ENCODE measurements at regions not wholly inside any gene's neighbourhood (a gene's known extent, or its start where the extent isn't known, plus 50 kb on each side); places are given as distances from the start of the nearest gene placed in this dataset.

DNA sequence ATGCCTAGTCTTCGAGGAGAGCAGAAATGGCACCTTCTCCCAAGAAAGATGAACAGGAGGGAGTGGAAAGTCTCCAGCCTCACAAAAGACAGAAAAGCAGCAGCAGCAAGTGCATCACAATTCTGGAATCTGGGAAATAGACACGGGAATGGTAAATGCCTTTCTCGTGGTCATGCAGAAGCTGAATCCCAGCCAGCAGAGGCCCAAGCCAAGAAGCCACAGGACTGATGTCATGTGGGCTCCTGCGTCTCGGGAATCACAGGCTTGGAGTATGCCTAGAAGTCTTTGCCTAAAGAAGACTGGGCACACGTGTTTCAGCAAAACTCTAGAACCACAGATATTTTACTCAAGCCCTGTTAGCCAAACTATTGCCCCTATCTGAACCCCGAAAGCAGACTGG, 260.3 kb upstream of the PLD5 start:
- no peaks in the 10 kb centered on the region for H3K9me3 ChIP-seq (replicated peaks in 1 of 2; ENCODE audit: control insufficient read depth in 2 of 2, insufficient read depth in 1 of 2, low read depth in 1 of 2, low read length in 2 of 2)
- no peaks in the 10 kb centered on the region for H3K27me3 ChIP-seq (ENCODE audit: control insufficient read depth in 3 of 3, insufficient read depth in 3 of 3, low read depth in 1 of 3, low read length in 3 of 3)
- H3K27ac ChIP-seq (replicated peaks; ENCODE audit: low read length) = no peak overlapping the region
- no peak overlapping the region for H4K91ac ChIP-seq (ENCODE audit: low read depth, low read length, poor library complexity)
- H3K4ac ChIP-seq (ENCODE audit: low read length) = no peak overlapping the region
- no peaks in the 10 kb centered on the region for H3K79me1 ChIP-seq (ENCODE audit: low read depth, low read length)
- H2BK12ac ChIP-seq (ENCODE audit: low read length) = no peak overlapping the region
- peaks cover 3 to 4% of the 10 kb centered on the region in 2 donors for H3K4me1 ChIP-seq (ENCODE audit: control insufficient read depth in 2 of 2, insufficient read depth in 1 of 2, low read depth in 1 of 2, low read length in 2 of 2)
- H3K18ac ChIP-seq (ENCODE audit: low read length) = no peak overlapping the region
- no peak overlapping the region for H3K4me3 ChIP-seq (ENCODE audit: low read length in 2 of 2)
- no peak overlapping the region for H3K9ac ChIP-seq (ENCODE audit: low read depth, low read length, poor library complexity)
- H3K14ac ChIP-seq (ENCODE audit: low read length) = no peak overlapping the region
- H3K23ac ChIP-seq (ENCODE audit: low read depth, low read length, poor library complexity) = no peak overlapping the region
- H3K36me3 ChIP-seq (replicated peaks in 1 of 2; ENCODE audit: control insufficient read depth in 2 of 2, insufficient read depth in 2 of 2, low read length in 2 of 2) = no peaks in the 10 kb centered on the region
- H2BK120ac ChIP-seq (ENCODE audit: low read depth, low read length) = no peak overlapping the region
- no peak overlapping the region for H2BK5ac ChIP-seq (ENCODE audit: low read length)
- no peak overlapping the region for H3K4me2 ChIP-seq (ENCODE audit: insufficient read depth, low read length, poor library complexity, severe bottlenecking)
- WGBS, 2 donors (ENCODE audit: extremely low coverage in 2 of 2, insufficient read length in 2 of 2, insufficient replicate concordance in 1 of 2) = no CpG with 5 or more reads among the region's 7 CpGs
- H2AK5ac ChIP-seq (ENCODE audit: low read depth, low read length) = no peak overlapping the region
- H2BK15ac ChIP-seq (ENCODE audit: low read length) = no peak overlapping the region
- DNase-seq (ENCODE audit: low spot score) = no peak
- H2AFZ ChIP-seq (ENCODE audit: low read length) = no peak overlapping the region
- no peak overlapping the region for H4K8ac ChIP-seq (ENCODE audit: low read depth, low read length)

DNA sequence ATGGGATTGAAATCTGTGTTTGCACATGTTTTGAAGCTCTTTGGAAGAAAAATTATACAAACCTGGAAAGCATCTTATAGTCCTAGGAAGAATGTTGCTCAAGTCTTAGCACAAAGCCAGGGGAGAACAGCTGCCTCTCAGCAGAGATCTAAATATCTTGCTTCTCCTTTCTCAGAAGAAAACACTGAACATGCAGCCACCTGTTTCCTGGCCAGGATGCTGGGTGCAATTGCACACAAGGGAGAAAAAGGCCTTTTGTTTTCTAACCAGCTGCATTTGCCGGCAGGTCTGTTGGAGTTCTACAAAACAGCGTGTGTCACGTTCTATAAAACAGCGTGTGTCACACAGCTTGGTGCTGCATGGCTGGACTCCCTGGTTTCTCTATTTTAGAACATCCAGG, 259.6 kb upstream of the PLD5 start:
- no peak overlapping the region for H3K4me2 ChIP-seq (ENCODE audit: insufficient read depth, low read length, poor library complexity, severe bottlenecking)
- H4K91ac ChIP-seq (ENCODE audit: low read depth, low read length, poor library complexity) = no peak overlapping the region
- H3K9me3 ChIP-seq (replicated peaks in 1 of 2; ENCODE audit: control insufficient read depth in 2 of 2, insufficient read depth in 1 of 2, low read depth in 1 of 2, low read length in 2 of 2) = no peaks in the 10 kb centered on the region
- H3K4me1 ChIP-seq (ENCODE audit: control insufficient read depth in 2 of 2, insufficient read depth in 1 of 2, low read depth in 1 of 2, low read length in 2 of 2) = peaks cover 3 to 4% of the 10 kb centered on the region in 2 donors
- no peak overlapping the region for H2BK5ac ChIP-seq (ENCODE audit: low read length)
- no peak overlapping the region for H3K4ac ChIP-seq (ENCODE audit: low read length)
- no peak overlapping the region for H2BK15ac ChIP-seq (ENCODE audit: low read length)
- peak overlapping the region; percentile 14 for H3K27ac ChIP-seq (replicated peaks; ENCODE audit: low read length)
- H2AK5ac ChIP-seq (ENCODE audit: low read depth, low read length) = no peak overlapping the region
- no peak overlapping the region for H3K9ac ChIP-seq (ENCODE audit: low read depth, low read length, poor library complexity)
- no peak overlapping the region for H3K23ac ChIP-seq (ENCODE audit: low read depth, low read length, poor library complexity)
- no peak overlapping the region for H4K8ac ChIP-seq (ENCODE audit: low read depth, low read length)
- no peak overlapping the region for H2AFZ ChIP-seq (ENCODE audit: low read length)
- WGBS, 2 donors (ENCODE audit: extremely low coverage in 2 of 2, insufficient read length in 2 of 2, insufficient replicate concordance in 1 of 2) = no CpG with 5 or more reads among the region's 4 CpGs
- H2BK12ac ChIP-seq (ENCODE audit: low read length) = no peak overlapping the region
- no peak overlapping the region for H3K4me3 ChIP-seq (ENCODE audit: low read length in 2 of 2)
- H3K36me3 ChIP-seq (replicated peaks in 1 of 2; ENCODE audit: control insufficient read depth in 2 of 2, insufficient read depth in 2 of 2, low read length in 2 of 2) = no peaks in the 10 kb centered on the region
- H3K79me1 ChIP-seq (ENCODE audit: low read depth, low read length) = no peaks in the 10 kb centered on the region
- no peak overlapping the region for H3K18ac ChIP-seq (ENCODE audit: low read length)
- DNase-seq (ENCODE audit: low spot score) = peak; percentile 14
- no peak overlapping the region for H3K14ac ChIP-seq (ENCODE audit: low read length)
- H3K27me3 ChIP-seq (ENCODE audit: control insufficient read depth in 3 of 3, insufficient read depth in 3 of 3, low read depth in 1 of 3, low read length in 3 of 3) = no peaks in the 10 kb centered on the region
- no peak overlapping the region for H2BK120ac ChIP-seq (ENCODE audit: low read depth, low read length)

DNA sequence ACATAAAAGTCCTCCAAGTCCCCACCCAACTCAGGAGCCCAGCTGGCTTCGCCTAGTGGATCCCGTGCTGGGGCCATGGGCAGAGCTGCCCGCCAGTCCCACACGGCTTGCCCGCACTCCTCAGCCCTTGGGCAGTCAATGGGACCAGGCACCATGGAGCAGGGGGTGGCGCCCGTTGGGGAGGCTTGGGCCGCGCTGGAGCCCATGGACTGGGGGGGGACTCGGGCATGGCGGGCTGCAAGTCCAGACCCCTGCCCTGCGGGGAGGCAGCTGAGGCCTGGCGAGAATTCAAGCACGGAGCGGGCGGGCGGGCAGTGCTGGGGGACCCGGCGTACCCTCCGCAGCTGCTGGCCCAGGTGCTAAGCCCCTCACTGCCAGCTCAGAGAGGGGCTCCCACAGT, 249.8 kb upstream of the PLD5 start:
- no peak for DNase-seq (ENCODE audit: low spot score)
- H4K91ac ChIP-seq (ENCODE audit: low read depth, low read length, poor library complexity) = no peak overlapping the region
- H3K23ac ChIP-seq (ENCODE audit: low read depth, low read length, poor library complexity) = no peak overlapping the region
- H4K8ac ChIP-seq (ENCODE audit: low read depth, low read length) = no peak overlapping the region
- no CpG with 5 or more reads among the region's 20 CpGs for WGBS, 2 donors (ENCODE audit: extremely low coverage in 2 of 2, insufficient read length in 2 of 2, insufficient replicate concordance in 1 of 2)
- no peak overlapping the region for H3K27ac ChIP-seq (replicated peaks; ENCODE audit: low read length)
- H2AK5ac ChIP-seq (ENCODE audit: low read depth, low read length) = no peak overlapping the region
- no peak overlapping the region for H3K4ac ChIP-seq (ENCODE audit: low read length)
- no peaks in the 10 kb centered on the region for H3K36me3 ChIP-seq (replicated peaks in 1 of 2; ENCODE audit: control insufficient read depth in 2 of 2, insufficient read depth in 2 of 2, low read length in 2 of 2)
- H3K18ac ChIP-seq (ENCODE audit: low read length) = no peak overlapping the region
- H2BK12ac ChIP-seq (ENCODE audit: low read length) = no peak overlapping the region
- H3K9ac ChIP-seq (ENCODE audit: low read depth, low read length, poor library complexity) = no peak overlapping the region
- H3K9me3 ChIP-seq (replicated peaks in 1 of 2; ENCODE audit: control insufficient read depth in 2 of 2, insufficient read depth in 1 of 2, low read depth in 1 of 2, low read length in 2 of 2) = peaks cover 0 to 1% of the 10 kb centered on the region in 2 donors
- H3K79me1 ChIP-seq (ENCODE audit: low read depth, low read length) = no peaks in the 10 kb centered on the region
- H2BK5ac ChIP-seq (ENCODE audit: low read length) = no peak overlapping the region
- no peak overlapping the region for H2BK120ac ChIP-seq (ENCODE audit: low read depth, low read length)
- H3K4me3 ChIP-seq (ENCODE audit: low read length in 2 of 2) = no peak overlapping the region
- H3K14ac ChIP-seq (ENCODE audit: low read length) = no peak overlapping the region
- no peak overlapping the region for H2BK15ac ChIP-seq (ENCODE audit: low read length)
- H3K27me3 ChIP-seq (ENCODE audit: control insufficient read depth in 3 of 3, insufficient read depth in 3 of 3, low read depth in 1 of 3, low read length in 3 of 3) = no peaks in the 10 kb centered on the region
- peaks cover 0 to 2% of the 10 kb centered on the region in 2 donors for H3K4me1 ChIP-seq (ENCODE audit: control insufficient read depth in 2 of 2, insufficient read depth in 1 of 2, low read depth in 1 of 2, low read length in 2 of 2)
- no peak overlapping the region for H3K4me2 ChIP-seq (ENCODE audit: insufficient read depth, low read length, poor library complexity, severe bottlenecking)
- H2AFZ ChIP-seq (ENCODE audit: low read length) = no peak overlapping the region

DNA sequence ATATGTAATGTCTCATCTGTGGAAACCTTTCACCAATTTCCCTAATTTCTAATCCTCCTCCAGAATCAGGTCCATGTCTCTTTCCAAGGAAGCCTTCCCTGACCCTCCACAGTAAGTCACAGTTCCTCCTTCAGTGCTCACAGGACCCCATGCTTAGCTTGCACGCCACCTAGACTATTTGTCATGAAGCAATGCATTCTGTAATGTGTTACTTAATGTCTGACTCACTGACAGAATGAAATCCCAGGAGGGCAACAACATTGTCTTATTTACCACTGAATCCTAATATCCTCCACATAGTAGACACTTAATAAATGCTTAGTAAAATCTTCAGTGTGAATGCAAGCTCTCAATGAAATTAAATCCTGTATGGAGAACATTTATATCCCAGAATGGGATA, 245.9 kb upstream of the PLD5 start:
- Histone ChIP-seq H3K27ac (replicated peaks; ENCODE audit: low read length) (no peak overlapping the region), H4K91ac (ENCODE audit: low read depth, low read length, poor library complexity) (no peak overlapping the region), H3K9ac (ENCODE audit: low read depth, low read length, poor library complexity) (no peak overlapping the region), H2BK15ac (ENCODE audit: low read length) (no peak overlapping the region), H2BK120ac (ENCODE audit: low read depth, low read length) (no peak overlapping the region), H3K27me3 (ENCODE audit: control insufficient read depth in 3 of 3, insufficient read depth in 3 of 3, low read depth in 1 of 3, low read length in 3 of 3) (no peaks in the 10 kb centered on the region), H3K36me3 (replicated peaks in 1 of 2; ENCODE audit: control insufficient read depth in 2 of 2, insufficient read depth in 2 of 2, low read length in 2 of 2) (no peaks in the 10 kb centered on the region), H3K4me3 (ENCODE audit: low read length in 2 of 2) (no peak overlapping the region), H2AFZ (ENCODE audit: low read length) (no peak overlapping the region), H3K23ac (ENCODE audit: low read depth, low read length, poor library complexity) (no peak overlapping the region), H2AK5ac (ENCODE audit: low read depth, low read length) (no peak overlapping the region), H3K4me1 (ENCODE audit: control insufficient read depth in 2 of 2, insufficient read depth in 1 of 2, low read depth in 1 of 2, low read length in 2 of 2) (peaks cover 0 to 2% of the 10 kb centered on the region in 2 donors), H4K8ac (ENCODE audit: low read depth, low read length) (no peak overlapping the region), H3K9me3 (replicated peaks in 1 of 2; ENCODE audit: control insufficient read depth in 2 of 2, insufficient read depth in 1 of 2, low read depth in 1 of 2, low read length in 2 of 2) (peaks cover 0 to 1% of the 10 kb centered on the region in 2 donors), H3K79me1 (ENCODE audit: low read depth, low read length) (no peaks in the 10 kb centered on the region), H2BK12ac (ENCODE audit: low read length) (no peak overlapping the region), H2BK5ac (ENCODE audit: low read length) (no peak overlapping the region), H3K4me2 (ENCODE audit: insufficient read depth, low read length, poor library complexity, severe bottlenecking) (no peak overlapping the region), H3K4ac (ENCODE audit: low read length) (no peak overlapping the region), H3K18ac (ENCODE audit: low read length) (no peak overlapping the region), H3K14ac (ENCODE audit: low read length) (no peak overlapping the region)
- WGBS, 2 donors (ENCODE audit: extremely low coverage in 2 of 2, insufficient read length in 2 of 2, insufficient replicate concordance in 1 of 2) = no CpG with 5 or more reads among the region's 1 CpG
- DNase-seq (ENCODE audit: low spot score) = no peak
